GM21717 (cell line): ENCODE measurements at regions not wholly inside any gene's neighbourhood (a gene's known extent, or its start where the extent isn't known, plus 50 kb on each side); places are given as distances from the start of the nearest gene placed in this dataset.
A peak's percentile ranks its signal among the peaks of the same experiment; 100 is the strongest.

Experiments
- ATAC-seq: cut with Tn5 transposase; IDR thresholded peaks from one replicate; pipeline ENCODE4 v1.9.1; 2021; ENCODE audit warnings: mild to moderate bottlenecking, moderate library complexity; ENCODE audit not compliant: unreplicated experiment

DNA sequence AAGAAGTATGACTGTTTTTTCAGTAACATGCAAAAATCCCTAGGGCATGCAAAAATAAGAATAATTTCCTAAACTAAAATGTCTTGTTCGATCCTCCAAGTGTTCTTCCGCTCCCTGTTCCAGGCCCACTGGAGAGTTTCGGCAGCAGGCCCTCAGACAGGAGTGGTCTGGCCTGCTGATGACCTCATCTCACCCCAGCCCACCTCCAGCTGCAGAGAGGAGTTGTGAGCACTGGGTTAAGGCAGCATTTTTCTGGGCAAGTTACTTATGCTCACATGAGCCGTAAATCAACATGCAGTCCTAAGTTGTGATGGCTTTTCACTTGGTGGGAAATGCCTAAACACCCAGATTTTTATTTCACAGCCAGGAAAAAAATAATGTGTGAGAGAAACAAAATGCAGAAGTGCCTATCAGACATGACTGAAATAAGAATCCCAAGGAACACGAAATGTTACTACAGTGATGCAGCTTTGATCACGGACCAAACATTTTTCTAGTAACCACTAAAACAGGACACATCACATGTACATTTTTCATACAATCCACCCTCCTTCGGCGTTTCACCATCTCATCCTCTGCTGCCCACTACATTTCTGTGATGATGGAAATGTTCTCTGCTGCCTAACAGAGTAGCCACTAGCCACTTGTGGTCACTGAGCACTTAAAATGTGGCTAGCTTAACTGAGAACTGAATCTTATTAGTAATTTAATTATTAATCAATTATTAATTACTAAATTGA is 153.3 kb upstream of the TBL1X start:
- ATAC-seq: no peak

DNA sequence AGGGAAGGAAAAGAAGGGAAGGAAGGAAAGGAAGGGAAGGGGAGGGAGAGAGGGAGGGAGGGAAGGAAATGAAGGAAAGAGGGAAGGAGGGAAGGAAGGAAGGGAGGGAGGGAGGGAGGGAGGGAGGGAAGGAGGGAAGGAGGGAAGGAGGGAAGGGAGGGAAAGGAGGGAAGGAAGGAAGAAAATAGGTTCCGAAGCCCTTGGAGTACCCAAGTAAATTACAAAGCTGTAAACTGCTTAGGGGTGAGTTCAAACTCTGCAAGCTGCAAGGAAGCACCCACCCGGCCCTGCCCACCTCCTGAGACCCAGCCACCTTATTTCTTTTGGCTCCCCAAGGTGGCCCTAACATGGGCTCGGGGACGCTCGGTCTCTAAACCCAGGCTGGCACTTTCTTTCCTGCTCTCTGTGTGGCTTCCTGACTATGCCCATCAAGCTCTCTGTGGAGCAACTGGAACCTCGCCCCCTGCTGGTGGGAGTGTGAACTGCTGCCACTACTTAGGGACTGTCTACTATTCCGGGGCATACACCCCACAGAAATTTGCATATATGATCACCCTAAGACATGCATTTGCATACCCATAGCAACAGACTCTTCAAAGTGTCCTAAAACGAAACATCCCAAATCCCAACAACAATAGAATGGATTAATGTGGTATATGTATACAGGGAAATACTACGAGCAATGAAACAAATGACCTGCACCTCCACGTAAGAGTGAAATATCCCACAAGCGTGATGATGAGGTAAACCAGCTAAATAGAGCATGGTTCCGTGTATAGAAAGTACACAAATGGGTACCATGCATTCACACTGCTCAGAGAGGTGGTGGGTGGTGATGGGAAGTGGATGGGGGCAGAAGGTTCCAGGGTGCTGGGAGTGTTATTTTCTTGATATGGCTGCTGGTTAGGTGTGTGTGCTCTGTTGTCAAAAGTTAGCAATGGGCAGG is 151.7 kb upstream of the TBL1X start:
- ATAC-seq: peak; percentile 63

GRCh38 chrX:9315086-9315485 is 149.8 kb upstream of the TBL1X start:
- ATAC-seq: no peak

DNA sequence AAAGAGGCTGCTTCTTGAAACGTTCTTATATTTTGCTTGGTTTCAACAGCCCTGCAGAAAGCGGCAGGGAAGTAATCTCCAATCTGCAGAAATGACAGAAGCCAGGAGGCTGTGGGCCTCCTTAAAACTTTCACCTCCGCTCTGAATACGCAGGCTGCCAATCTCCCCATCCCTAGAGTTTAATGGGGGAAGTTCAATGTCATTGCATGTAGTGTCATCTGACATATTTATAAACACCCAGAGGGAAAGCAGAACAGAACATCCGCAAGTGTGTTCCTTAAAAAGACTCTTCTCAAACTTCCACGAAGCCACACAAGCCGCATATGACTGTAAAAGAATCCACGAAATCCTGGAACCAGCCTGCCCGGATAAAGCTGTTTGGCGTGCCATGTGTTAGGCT is 148.8 kb upstream of the TBL1X start:
- ATAC-seq: no peak

DNA sequence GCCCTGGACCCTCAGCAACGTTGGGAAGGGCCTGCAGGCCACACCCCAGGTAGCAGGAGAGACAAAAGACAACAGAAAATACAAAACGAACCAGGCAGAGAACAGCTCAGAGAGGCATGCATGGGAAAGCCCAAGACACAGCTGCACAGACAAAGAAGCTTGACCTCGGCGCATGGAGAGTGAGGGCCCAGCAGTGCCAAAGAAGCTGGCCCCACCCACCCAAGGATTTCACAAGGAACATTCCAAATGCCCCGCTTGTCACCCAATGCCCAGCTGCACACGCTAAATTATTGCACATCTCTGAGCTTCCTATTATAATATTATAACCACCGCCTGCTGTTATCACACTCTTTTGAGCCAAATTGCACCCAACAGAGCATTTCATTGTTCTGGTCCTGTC is 147.7 kb upstream of the TBL1X start:
- ATAC-seq: no peak

DNA sequence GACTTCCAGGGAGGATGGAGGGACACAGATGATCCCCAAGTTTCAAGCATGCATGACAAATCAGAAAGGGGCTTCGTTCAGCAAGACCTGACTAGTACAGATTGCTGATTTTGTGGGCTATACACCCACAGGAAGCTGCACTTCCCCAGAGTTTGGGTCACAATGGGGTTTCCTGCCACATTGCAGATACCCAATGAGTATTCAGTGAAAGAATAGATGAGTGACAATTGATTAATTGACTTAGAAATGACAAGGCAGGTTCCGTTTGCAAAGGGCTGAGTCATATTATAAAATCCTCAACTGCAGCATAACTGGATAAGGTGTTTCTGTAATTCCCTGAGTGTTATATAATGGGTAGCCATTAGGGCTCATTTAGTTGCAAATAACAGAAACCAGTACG is 146.6 kb upstream of the TBL1X start:
- no peak for ATAC-seq

DNA sequence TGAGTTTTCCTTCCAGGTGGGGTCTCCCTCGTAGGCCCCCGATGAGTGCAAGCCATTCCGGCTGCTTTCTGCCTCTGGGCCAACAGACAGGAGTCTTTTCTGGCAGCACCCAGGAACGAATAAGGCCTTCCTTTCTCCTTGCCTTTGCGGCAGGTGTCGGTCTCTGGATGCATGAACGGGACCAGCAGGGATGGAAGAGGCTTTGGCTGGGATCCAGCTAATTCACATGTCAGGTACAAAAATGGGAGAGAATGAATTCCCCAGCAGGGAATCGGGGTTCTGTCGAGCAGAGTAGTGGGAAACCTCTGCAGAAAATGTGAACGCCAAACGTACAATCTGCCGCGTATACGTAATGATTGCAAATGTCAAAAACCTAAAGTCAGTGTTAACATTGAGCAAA is 146.1 kb upstream of the TBL1X start:
- no peak for ATAC-seq

DNA sequence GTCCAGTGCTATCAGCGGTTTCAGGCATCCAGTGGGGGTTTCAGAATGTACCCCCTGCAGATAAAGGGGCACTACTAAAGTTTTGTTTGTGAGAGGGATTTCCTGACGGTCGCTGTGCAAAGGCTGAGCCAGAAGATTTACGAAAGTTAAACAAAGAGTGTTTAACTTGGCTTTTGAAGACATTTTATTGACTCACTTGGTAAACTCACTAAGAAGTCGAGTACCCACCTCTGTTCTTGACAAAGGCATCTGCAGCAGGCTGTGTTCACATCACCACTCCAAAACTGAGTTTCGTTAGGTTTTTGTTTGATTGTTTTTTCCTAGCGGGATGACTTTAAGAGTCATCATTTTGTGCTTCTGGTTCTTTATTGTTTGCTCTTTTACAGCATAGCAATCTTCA is 143.9 kb upstream of the TBL1X start:
- no peak for ATAC-seq

DNA sequence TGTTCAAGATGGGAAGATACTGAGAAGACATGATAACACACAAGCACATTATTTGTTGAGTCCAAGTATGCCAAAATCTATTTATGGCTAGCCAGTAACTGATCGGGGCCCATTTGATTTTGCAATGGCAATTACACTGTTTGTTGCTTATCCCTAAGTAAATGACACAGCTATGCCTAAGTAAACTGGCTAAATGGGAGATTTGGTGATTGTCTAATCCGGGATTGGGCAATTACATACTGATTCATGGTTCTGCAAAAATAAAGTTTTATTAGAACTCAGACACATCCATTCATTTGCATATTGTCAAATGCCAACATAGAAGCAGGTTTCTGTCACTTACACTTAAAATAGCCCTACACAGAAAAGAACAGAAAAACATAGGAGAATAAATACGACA is 140.2 kb upstream of the TBL1X start:
- ATAC-seq: no peak

DNA sequence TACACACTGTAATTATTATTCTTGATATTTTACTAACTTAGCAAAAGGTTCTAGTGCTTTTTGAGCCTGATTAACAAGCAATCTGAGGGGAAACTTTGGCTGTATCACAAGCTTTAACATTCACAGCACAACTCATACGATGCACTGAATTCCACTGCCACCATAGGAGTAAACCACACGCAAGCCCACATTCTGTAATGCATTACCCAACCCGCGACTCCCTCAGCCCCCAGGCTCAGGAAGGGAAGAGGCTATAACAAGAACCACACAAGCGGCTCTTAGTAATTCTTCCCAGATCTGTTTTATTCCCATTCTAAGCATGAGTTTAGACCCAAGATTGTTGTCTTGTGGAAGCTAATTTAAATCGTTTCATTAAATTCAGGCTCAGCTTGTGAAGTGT is 138.5 kb upstream of the TBL1X start:
- ATAC-seq: no peak

GRCh38 chrX:9327086-9327746 is 137.6 kb upstream of the TBL1X start:
- ATAC-seq: no peak

GRCh38 chrX:9327747-9328145 is 137.1 kb upstream of the TBL1X start:
- ATAC-seq: no peak

DNA sequence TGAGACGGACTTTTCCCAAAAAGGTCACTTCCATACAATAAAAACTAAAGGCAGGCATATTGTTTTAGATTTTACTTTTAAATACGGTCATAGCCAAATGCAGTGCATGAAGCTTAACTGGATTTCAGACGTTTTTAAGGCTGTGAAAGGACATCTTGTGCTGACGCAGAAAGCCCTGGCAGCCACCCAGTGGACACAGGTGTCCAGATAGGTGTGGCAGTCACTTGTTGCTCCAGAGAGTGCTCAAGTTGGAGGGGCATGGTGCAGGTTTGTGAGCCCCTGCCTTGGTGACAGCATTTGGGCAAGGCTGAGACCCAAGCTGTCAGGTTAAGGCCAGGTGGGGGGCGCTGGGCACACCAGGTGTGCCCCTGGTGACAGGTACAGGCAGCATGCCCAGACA is 135.8 kb upstream of the TBL1X start:
- no peak for ATAC-seq

GRCh38 chrX:9330249-9330982 is 134.4 kb upstream of the TBL1X start:
- ATAC-seq: no peak

DNA sequence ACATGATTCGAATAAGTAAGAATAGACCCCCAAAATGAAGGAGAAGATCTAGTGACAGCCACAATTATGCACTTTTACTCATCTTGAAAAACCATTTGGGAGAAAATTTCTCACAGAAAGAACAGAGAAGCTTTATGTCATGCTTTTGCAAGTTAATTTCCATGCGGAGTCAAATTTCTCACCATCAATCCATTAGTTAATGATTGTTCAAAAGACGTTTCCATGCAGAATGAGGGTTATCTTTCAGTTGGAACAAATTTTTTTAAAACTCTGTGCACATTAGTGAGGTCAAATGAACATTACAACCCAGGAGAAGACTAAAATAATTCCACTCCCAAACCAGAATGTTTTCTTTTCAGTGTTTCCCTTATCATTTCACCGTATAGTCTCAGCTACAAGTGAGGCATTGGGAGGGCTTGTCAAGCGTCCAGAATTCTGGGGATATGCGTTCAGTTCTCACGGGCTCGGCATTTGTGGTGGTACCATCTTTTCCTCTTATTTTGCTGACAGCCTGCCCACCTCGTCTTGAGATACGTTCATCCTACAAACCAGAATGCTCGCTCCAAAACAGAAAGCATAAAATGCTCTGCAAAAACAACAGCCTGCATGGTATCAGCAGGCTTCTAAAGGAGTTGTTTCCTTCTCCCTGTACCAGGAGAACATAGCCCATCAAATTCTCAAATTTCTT is 130.8 kb upstream of the TBL1X start:
- no peak for ATAC-seq

DNA sequence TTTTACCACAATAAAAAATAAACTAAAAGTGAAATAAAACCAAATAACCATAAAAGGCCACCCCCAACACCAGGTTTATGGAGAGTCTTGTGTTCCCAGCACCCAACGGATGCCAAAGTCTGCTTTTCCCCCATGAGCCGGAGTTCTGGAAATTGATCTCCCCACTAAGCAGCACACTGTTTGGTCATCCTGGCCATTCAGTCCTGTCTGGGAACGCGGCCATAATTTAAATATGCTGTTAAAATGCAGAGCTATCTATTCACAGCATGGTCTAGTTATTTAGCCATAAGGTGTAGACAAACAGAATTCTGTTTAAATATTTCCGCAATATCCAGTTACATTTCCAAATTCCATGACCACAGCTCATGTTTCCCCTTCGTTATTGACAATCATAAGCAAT is 129.6 kb upstream of the TBL1X start:
- no peak for ATAC-seq

DNA sequence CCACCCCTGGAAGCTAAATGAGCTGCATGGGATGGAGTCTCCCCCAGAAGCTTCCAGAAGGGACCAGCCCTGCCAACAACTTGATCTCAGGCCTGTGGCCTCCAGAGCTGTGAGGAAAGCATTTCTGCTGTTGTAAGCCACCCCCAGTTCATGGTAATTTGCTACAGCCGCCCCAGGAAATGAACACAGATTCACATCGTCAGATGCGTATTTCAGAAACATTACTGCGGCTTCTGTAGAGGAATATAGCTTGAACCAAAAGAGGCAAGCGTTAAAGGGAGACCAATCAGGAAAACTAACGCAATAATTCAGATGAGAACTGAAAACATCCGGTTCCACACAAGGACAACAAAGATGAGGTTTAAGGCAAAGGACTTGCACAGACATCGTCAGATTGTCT is 128.4 kb upstream of the TBL1X start:
- no peak for ATAC-seq

- no peak for ATAC-seq
Measured at GRCh38 chrX:9337046-9337445, 127.8 kb upstream of the TBL1X start.

DNA sequence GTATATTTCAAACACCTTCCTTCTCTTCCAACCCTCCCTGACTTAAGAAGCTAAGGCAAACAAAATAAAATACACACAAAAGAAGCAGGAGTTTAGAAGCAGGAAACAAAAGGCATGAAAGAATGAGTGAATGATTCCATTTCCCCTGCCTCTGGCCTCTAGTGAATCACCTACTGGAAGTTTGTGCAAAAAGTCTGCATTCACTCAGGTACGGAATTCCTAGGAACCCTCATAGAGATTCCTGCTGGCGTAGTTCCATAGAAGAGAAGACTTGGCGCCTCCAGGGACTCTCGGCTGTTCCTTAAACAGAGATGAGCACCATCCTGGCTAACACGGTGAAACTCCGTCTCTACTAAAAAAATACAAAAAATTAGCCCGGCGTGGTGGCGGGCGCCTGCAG is 125.9 kb upstream of the TBL1X start:
- no peak for ATAC-seq
